NCI-H82 (cell line): ENCODE measurements at regions not wholly inside any gene's neighbourhood (a gene's known extent, or its start where the extent isn't known, plus 50 kb on each side); places are given as distances from the start of the nearest gene placed in this dataset.

Experiments used
- DNase-seq: peaks from one replicate; lab custom pipeline; 2025; lab: John Stamatoyannopoulos, UW

GRCh38 chr4:143273160-143273917, 63.3 kb upstream of the GAB1 start:
- DNase-seq: no peak

- DNase-seq: no peak
Observed at GRCh38 chr4:143280861-143281260, 55.8 kb upstream of the GAB1 start.

GRCh38 chr4:143281507-143282190, 55.0 kb upstream of the GAB1 start:
- DNase-seq: no peak

GRCh38 chr4:143282211-143282707, 54.4 kb upstream of the GAB1 start:
- DNase-seq: peak; percentile 94

- DNase-seq: no peak
Observed at GRCh38 chr4:143285696-143286437, 50.8 kb upstream of the GAB1 start.

- no peak for DNase-seq
Observed at GRCh38 chr4:143286701-143287571, 49.7 kb upstream of the GAB1 start.
